ENCODE measurements at regions not wholly inside any gene's neighbourhood (a gene's known extent, or its start where the extent isn't known, plus 50 kb on each side); places are given as distances from the start of the nearest gene placed in this dataset.

GRCh38 chr10:70939441-70940003 is 51.2 kb upstream of the PCBD1 start:
- no peak overlapping the region for H3K4me3 ChIP-seq
- H3K27ac ChIP-seq = no peak overlapping the region
- 9 to 25% (median 25%) methylated on average over 1 of the region's 1 CpG for WGBS, 3 donors
- no peaks in the 10 kb centered on the region for H3K27me3 ChIP-seq
- H3K36me3 ChIP-seq = no peaks in the 10 kb centered on the region
- no peaks in the 10 kb centered on the region for H3K9me3 ChIP-seq
- no peaks in the 10 kb centered on the region for H3K4me1 ChIP-seq (ENCODE audit: insufficient read depth)
- intact Hi-C loops (cut with DNase I) = loop anchor here in 1 of 4 donors (10.0 kb wide), 1 partner anchor 265 kb away; no protein-coding TSS in a partner anchor
- no peak for DNase-seq
- TF ChIP-seq CTCF (IDR thresholded peaks at IDR 0.05) (no peak), POLR2A (IDR thresholded peaks at IDR 0.05) (no peak), EP300 (IDR thresholded peaks at IDR 0.05) (no peak)

GRCh38 chr10:70940834-70941568 is 52.6 kb upstream of the PCBD1 start:
- no peak for TF ChIP-seq POLR2A (IDR thresholded peaks at IDR 0.05)
- TF ChIP-seq CTCF (IDR thresholded peaks at IDR 0.05) = no peak
- no peak for TF ChIP-seq EP300 (IDR thresholded peaks at IDR 0.05)
- no peaks in the 10 kb centered on the region for H3K9me3 ChIP-seq
- no peak overlapping the region for H3K4me3 ChIP-seq
- DNase-seq = no peak
- H3K27ac ChIP-seq = no peak overlapping the region
- H3K4me1 ChIP-seq (ENCODE audit: insufficient read depth) = no peaks in the 10 kb centered on the region
- no peaks in the 10 kb centered on the region for H3K27me3 ChIP-seq
- H3K36me3 ChIP-seq = no peaks in the 10 kb centered on the region
- 66 to 77% (median 68%) methylated on average over 6 of the region's 6 CpGs for WGBS, 3 donors
- intact Hi-C loops (cut with DNase I) = no loop called here

GRCh38 chr10:70942125-70942524 is 53.8 kb upstream of the PCBD1 start:
- TF ChIP-seq CTCF (IDR thresholded peaks at IDR 0.05) (no peak), POLR2A (IDR thresholded peaks at IDR 0.05) (no peak), EP300 (IDR thresholded peaks at IDR 0.05) (no peak)
- no peak overlapping the region for H3K4me3 ChIP-seq
- DNase-seq = no peak
- no peaks in the 10 kb centered on the region for H3K27me3 ChIP-seq
- WGBS, 3 donors = 75 to 94% (median 81%) methylated on average over 6 of the region's 6 CpGs
- no peak overlapping the region for H3K27ac ChIP-seq
- intact Hi-C loops (cut with DNase I) = no loop called here
- no peaks in the 10 kb centered on the region for H3K4me1 ChIP-seq (ENCODE audit: insufficient read depth)
- H3K36me3 ChIP-seq = no peaks in the 10 kb centered on the region
- no peaks in the 10 kb centered on the region for H3K9me3 ChIP-seq

- no peak for DNase-seq
- Histone ChIP-seq H3K9me3 (no peaks in the 10 kb centered on the region), H3K27ac (no peak overlapping the region), H3K36me3 (no peaks in the 10 kb centered on the region), H3K27me3 (no peaks in the 10 kb centered on the region), H3K4me1 (ENCODE audit: insufficient read depth) (no peaks in the 10 kb centered on the region), H3K4me3 (no peak overlapping the region)
- 87 to 91% (median 91%) methylated on average over 3 of the region's 3 CpGs for WGBS, 3 donors
- TF ChIP-seq CTCF (IDR thresholded peaks at IDR 0.05) (no peak), POLR2A (IDR thresholded peaks at IDR 0.05) (no peak), EP300 (IDR thresholded peaks at IDR 0.05) (no peak)
- intact Hi-C loops (cut with DNase I) = no loop called here
Observed at GRCh38 chr10:70942725-70943124, 54.4 kb upstream of the PCBD1 start.

All from ovary (tissue), 7 donors.